ENCODE measurements at regions not wholly inside any gene's neighbourhood (a gene's known extent, or its start where the extent isn't known, plus 50 kb on each side); places are given as distances from the start of the nearest gene placed in this dataset.

- no peak for DNase-seq
- Histone ChIP-seq H3K4me3 (no peak overlapping the region), H3K9me3 (peaks cover 0 to 3% (median 0%) of the 10 kb centered on the region in 4 donors), H3K4me1 (no peaks in the 10 kb centered on the region), H3K27ac (no peak overlapping the region), H3K27me3 (no peaks in the 10 kb centered on the region), H3K36me3 (no peaks in the 10 kb centered on the region)
- intact Hi-C loops (cut with DNase I) = no loop called here
- no peak for TF ChIP-seq CTCF (IDR thresholded peaks at IDR 0.05)
- no peak for TF ChIP-seq POLR2A (IDR thresholded peaks at IDR 0.05)
- TF ChIP-seq POLR2AphosphoS5 (IDR thresholded peaks at IDR 0.05) = no peak
- TF ChIP-seq EP300 (IDR thresholded peaks at IDR 0.05) = no peak
- WGBS, 2 donors = 67 to 81% methylated on average over 3 of the region's 3 CpGs
These were observed 576.1 kb downstream of the TLE4 start for GRCh38 chr9:80147866-80148265.

GRCh38 chr9:80146466-80146865, 574.7 kb downstream of the TLE4 start:
- Histone ChIP-seq H3K27me3 (no peaks in the 10 kb centered on the region), H3K27ac (no peak overlapping the region), H3K4me1 (no peaks in the 10 kb centered on the region), H3K9me3 (peaks cover 0 to 3% (median 0%) of the 10 kb centered on the region in 4 donors), H3K4me3 (no peak overlapping the region), H3K36me3 (no peaks in the 10 kb centered on the region)
- intact Hi-C loops (cut with DNase I) = no loop called here
- no peak for DNase-seq
- 10 to 41% methylated on average over 1 of the region's 1 CpG for WGBS, 2 donors
- TF ChIP-seq POLR2AphosphoS5 (IDR thresholded peaks at IDR 0.05) (no peak), EP300 (IDR thresholded peaks at IDR 0.05) (no peak), CTCF (IDR thresholded peaks at IDR 0.05) (no peak), POLR2A (IDR thresholded peaks at IDR 0.05) (no peak)

GRCh38 chr9:80144856-80145255, 573.1 kb downstream of the TLE4 start:
- peaks cover 0 to 1% (median 0%) of the 10 kb centered on the region in 4 donors for H3K9me3 ChIP-seq
- TF ChIP-seq CTCF (IDR thresholded peaks at IDR 0.05) = no peak
- no peak for TF ChIP-seq EP300 (IDR thresholded peaks at IDR 0.05)
- no peak for TF ChIP-seq POLR2A (IDR thresholded peaks at IDR 0.05)
- TF ChIP-seq POLR2AphosphoS5 (IDR thresholded peaks at IDR 0.05) = no peak
- WGBS, 2 donors = 67 to 86% methylated on average over 2 of the region's 2 CpGs
- no peak overlapping the region for H3K4me3 ChIP-seq
- H3K27ac ChIP-seq = no peak overlapping the region
- H3K4me1 ChIP-seq = no peaks in the 10 kb centered on the region
- H3K27me3 ChIP-seq = no peaks in the 10 kb centered on the region
- DNase-seq = no peak
- intact Hi-C loops (cut with DNase I) = no loop called here
- H3K36me3 ChIP-seq = no peaks in the 10 kb centered on the region

GRCh38 chr9:80144406-80144805, 572.6 kb downstream of the TLE4 start:
- 97 to 99% methylated on average over 2 of the region's 2 CpGs for WGBS, 2 donors
- intact Hi-C loops (cut with DNase I) = no loop called here
- Histone ChIP-seq H3K27ac (no peak overlapping the region), H3K4me3 (no peak overlapping the region), H3K36me3 (no peaks in the 10 kb centered on the region), H3K4me1 (no peaks in the 10 kb centered on the region), H3K27me3 (no peaks in the 10 kb centered on the region), H3K9me3 (no peaks in the 10 kb centered on the region)
- TF ChIP-seq POLR2A (IDR thresholded peaks at IDR 0.05) (no peak), EP300 (IDR thresholded peaks at IDR 0.05) (no peak), POLR2AphosphoS5 (IDR thresholded peaks at IDR 0.05) (no peak), CTCF (IDR thresholded peaks at IDR 0.05) (no peak)
- no peak for DNase-seq

GRCh38 chr9:80143899-80144298, 572.1 kb downstream of the TLE4 start:
- Histone ChIP-seq H3K27me3 (no peaks in the 10 kb centered on the region), H3K27ac (no peak overlapping the region), H3K4me3 (no peak overlapping the region), H3K4me1 (no peaks in the 10 kb centered on the region), H3K36me3 (no peaks in the 10 kb centered on the region), H3K9me3 (no peaks in the 10 kb centered on the region)
- 67 to 84% methylated on average over 3 of the region's 3 CpGs for WGBS, 2 donors
- TF ChIP-seq POLR2A (IDR thresholded peaks at IDR 0.05) (no peak), POLR2AphosphoS5 (IDR thresholded peaks at IDR 0.05) (no peak), CTCF (IDR thresholded peaks at IDR 0.05) (no peak), EP300 (IDR thresholded peaks at IDR 0.05) (no peak)
- no peak for DNase-seq
- intact Hi-C loops (cut with DNase I) = no loop called here

Measured in sigmoid colon (tissue), 6 donors.